M059J (cell line): ENCODE measurements at regions not wholly inside any gene's neighbourhood (a gene's known extent, or its start where the extent isn't known, plus 50 kb on each side); places are given as distances from the start of the nearest gene placed in this dataset.

Experiments used
- DNase-seq: peaks from one replicate; pipeline ENCODE4 v3.0.0-alpha.2; 2012; ENCODE audit warnings: low read depth

DNA sequence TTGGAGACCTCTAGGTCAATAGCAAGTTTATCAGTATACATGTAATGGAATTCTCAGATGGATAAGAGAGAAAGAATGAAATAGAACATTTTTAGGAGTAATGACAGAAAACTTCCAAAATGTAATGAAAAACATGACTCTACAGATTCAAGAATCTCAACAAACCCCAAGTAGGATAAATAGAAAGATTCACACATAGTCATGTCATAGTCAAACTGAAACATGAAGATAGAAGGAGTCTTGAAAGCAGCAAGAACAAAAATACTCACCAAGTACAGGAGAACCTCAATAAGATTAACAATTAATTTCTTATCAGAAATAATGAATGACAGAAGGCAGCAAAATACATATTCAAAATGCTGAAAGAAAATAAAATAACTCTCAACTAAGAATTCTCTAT, 164.5 kb downstream of the SPATA31D1 start:
- DNase-seq, result no peak

- DNase-seq, result no peak
Measured at GRCh38 chr9:82154573-82154972, 166.0 kb downstream of the SPATA31D1 start.

DNA sequence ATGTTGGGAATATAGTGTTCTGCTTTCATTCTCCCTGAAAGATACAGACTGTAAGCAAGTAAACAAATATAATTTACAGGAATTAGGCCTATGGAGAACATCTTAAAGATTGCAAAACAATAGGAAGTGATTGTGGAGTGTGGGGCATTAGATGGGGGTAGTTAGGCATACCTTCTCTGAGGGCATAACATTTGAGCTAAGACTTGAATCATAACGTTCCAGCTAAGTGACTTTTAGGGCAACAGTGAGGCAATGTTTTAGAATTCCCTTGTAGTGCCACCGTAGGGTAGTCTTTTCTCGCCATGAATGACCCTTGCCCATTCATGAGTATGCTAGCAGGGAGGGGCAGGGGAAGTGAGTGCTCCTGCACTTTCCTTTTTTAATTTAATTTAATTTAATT, 173.3 kb downstream of the SPATA31D1 start:
- DNase-seq, result no peak

GRCh38 chr9:82164159-82164558, 175.6 kb downstream of the SPATA31D1 start:
- DNase-seq, result no peak

DNA sequence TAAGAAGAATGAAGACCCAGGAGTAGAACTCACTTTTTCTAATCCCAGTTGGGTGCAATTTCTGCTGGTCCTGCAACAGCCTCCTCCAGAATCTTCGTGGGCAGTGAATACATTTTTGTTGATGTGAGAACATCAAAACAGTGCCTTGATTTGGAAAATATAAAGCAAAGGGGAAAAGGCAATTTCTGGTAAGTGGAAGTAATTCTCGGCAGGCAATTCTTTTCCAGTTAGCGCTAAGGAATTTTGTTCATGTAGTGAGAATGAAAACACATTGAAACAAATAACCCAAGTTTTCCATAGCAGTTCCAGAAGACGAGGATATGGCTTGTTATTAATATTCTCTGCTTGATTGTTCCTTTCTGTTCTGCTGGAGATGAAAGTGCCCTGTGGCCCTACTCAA, 178.7 kb downstream of the SPATA31D1 start:
- DNase-seq, result no peak

- DNase-seq, result peak; percentile 58
Measured at GRCh38 chr9:82168585-82168984, 180.0 kb downstream of the SPATA31D1 start.

DNA sequence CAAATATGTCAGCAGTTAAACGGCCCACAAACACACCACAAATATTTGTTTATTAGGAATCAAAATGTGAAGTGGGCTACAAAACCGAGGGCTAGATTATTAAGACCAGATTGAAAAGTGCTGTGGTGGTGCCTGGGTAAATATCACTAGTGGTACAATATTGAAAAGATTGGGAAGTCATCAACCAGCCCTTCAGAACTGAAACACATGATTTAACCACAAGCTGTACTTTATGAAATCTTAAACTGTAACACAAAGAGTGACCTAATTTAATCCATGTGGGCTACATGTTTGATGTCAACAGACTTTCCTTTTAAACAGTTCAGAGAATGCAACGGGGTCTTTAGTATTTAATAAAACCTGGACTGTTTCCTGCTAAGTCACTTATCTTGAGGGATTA, 182.3 kb downstream of the SPATA31D1 start:
- DNase-seq, result no peak

DNA sequence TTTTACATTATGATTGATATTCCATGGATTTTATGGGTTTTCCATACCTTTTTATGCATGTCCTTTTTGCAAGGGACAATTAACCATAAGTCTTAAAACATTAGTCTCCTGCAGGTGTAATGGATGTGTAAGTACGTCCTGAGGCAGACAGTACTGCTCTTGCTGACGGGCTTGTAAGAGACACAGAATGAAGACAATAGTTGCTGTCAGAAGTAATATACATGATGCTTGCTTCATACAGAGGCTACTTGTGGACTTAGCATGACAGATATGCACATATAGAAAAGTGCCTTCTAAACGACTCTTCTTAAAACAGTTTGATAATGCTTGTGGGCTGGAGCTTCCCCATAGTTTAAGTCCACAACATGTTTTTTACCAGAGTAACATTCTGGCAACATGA, 182.7 kb downstream of the SPATA31D1 start:
- DNase-seq, result no peak

DNA sequence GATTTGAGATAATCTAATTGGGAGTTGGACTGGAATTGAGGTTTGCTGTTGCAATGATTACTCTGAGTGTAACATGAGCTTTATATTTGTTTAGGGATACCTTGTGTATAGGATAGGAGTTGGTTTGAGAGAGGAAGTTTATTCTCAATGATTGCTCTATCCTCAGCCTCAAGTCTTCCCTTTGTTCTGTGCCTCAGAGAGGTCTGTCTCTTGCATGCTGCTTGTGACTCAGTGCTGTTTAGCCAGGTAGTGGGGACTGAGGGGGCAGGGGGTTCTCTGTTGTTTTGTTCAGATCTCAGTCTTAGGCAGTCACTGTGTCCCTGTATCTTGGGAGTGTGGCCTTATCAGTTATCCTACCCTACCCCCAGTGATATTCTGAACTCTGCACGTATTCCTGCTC, 192.1 kb downstream of the SPATA31D1 start:
- no peak for DNase-seq

DNA sequence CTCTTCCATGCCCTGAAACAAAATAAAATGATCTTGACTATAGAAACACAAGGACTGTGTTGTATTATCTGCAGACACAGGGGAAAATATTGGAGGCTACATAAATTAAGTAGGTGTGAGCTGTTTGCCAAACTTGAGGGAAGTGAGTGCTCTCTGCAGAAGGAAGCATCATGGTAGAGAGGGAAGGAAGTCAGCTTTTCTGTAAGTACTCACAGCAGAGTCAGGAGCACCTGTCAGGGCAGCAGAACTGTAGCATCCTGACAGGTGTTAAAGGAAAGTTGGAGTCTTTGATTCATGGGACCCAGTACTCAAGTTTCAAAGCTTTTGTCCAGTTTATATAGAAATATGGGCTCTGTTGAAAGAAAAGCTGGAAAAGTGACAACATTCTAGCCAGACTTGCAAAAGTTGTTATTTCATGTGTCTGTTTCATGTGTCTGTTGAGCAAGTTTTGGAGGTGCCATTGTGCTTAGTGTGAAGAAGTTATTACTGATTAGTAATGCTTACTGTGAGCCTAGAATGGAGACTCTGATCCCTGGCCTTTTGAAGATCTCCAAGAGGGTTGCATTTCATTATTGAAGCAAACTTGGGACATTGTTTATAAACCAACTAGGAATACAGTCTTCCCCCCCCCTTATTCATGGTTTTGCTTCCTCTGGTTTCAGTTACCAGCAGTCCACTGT, 194.7 kb downstream of the SPATA31D1 start:
- DNase-seq, result no peak

GRCh38 chr9:82184524-82184923, 196.0 kb downstream of the SPATA31D1 start:
- no peak for DNase-seq

- peak; percentile 9 for DNase-seq
Measured at GRCh38 chr9:82188817-82189216, 200.2 kb downstream of the SPATA31D1 start.

DNA sequence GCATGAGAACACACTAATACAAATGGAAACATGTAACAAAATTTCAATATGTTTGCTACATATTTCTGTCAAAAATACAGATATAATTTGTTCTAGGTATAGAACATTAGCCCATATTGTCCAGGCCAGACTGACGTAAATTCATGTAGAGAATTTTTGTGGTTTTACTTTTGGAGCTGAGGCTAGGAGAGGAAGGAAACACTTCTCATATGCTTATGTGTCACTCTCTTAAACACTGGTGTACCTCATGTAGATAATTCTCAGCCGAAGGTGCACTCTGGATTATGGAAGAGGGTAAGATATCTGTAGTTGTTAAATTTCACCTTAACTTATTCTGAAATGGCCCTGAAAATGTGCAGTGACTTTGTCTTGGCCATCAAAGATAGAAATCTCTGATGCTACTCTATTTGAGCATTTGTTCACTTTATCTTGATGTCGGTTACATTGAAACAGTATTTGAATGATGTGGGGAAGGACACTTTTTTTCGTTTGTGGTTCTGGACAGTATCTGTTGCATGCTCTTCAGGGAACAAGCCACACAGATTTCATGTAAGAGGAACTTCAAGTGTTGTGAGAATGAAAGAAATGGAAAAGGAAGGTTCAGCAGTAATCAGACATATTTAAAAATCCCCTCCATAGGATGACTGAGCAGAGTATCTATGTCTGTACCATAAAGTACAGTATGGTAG, 202.7 kb downstream of the SPATA31D1 start:
- DNase-seq, result no peak

- no peak for DNase-seq
Measured at GRCh38 chr9:82192211-82192610, 203.6 kb downstream of the SPATA31D1 start.

DNA sequence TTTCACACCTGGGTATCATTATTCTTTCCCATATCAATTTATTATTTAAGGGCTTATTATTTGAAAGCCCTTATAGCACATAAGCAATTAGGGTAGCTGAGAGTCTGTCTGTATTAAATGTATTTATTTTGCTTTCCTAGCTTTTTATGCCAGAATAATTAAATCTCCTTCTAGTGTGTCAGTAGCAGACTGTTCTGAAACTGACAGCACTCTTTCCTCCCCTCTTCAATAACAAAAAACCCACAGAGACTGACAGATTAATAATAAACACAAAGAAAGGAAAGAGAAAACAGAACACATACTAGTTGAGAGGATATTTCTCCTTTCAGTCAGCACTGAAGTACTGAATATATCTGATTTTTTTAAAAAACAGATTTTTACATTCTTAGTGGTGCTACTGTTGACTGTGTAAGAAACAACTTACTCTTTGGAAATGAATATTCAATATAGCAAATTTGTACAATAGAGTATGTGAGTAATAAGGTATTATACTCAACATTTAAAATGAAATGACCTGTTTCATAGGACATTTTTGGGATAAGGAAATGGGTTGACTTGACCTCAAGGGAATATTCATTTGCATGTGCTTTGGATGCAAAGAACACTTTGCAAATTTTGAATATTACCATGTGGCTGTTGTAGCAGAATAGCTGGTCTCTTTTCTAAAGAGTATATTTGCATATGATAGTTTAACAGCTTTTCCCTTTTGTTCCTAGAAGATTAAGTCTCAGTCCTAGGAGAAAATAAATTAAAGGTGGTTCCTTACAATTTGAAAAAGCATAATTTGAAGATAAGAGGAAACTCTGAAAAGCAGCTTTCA, 208.3 kb downstream of the SPATA31D1 start:
- DNase-seq, result no peak

GRCh38 chr9:82201196-82201595, 212.6 kb downstream of the SPATA31D1 start:
- no peak for DNase-seq

- peak; percentile 45 for DNase-seq
Measured at GRCh38 chr9:82202808-82203207, 214.2 kb downstream of the SPATA31D1 start.

- peak; percentile 75 for DNase-seq
Measured at GRCh38 chr9:82206490-82206889, 217.9 kb downstream of the SPATA31D1 start.

GRCh38 chr9:82206946-82207345, 218.4 kb downstream of the SPATA31D1 start:
- no peak for DNase-seq

DNA sequence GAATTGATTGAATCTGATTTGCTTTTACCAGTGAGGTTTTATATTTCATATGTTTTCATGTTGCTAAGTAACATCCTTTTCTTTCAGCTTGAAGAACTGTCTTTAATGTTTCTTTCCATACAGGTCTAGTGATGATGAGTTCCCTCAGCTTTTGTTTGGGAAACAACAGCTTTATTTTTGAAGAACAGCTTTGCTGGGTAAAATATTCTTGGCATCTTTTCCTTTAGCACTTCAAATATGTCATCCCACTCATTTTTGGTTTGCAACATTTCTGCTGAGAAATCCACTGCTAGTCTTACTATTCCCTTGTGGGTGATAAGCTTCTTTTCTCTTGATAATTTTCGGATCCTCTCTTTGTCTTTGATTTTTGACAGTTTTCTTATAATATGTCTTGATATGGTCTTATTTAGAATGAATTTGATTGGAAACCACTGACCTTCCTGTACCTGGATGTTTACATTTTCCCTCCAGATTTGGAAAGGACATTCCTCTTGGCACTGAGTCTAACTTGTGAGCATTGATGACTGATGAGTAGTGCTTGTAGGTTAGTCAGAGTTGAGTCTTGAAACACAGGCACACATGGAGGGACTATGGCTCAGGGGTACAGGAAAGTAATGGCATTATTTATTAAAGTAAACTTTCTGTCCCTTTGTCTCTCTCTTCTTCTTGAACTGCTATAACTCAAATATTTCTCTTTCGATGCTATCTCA, 220.3 kb downstream of the SPATA31D1 start:
- DNase-seq, result peak; percentile 11

- peak; percentile 17 for DNase-seq
Measured at GRCh38 chr9:82209797-82210470, 221.4 kb downstream of the SPATA31D1 start.

DNA sequence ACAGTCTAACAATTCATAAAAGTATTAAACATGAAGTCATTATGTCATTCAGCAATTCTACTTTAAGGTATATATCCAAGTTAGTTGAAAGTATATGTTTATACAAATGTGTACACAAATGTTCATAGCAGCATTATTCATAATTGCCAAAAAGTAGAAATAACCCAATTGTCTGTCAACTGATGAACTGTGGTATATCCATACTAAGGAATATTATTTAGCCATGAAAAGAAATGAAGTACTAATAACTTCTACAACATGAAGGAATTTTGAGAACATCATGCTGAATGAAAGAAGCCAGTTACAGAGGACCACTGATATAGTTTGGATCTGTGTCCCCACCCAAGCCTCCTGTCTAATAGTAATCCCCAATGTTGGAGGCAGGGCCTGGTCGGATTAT, 224.3 kb downstream of the SPATA31D1 start:
- DNase-seq, result no peak
